IMR-90 (cell line): ENCODE measurements at regions not wholly inside any gene's neighbourhood (a gene's known extent, or its start where the extent isn't known, plus 50 kb on each side); places are given as distances from the start of the nearest gene placed in this dataset.

ENCODE experiments used
- ATAC-seq: fragments of 200-7000 bp; cut with Tn5 transposase; 2 replicates; pipeline ENCODE4 v1.9.1; 2020; ENCODE audit warnings: low read depth, mild to moderate bottlenecking, moderate library complexity
- BruUV-seq: library from RNA; stranded (reverse); fragments of 400-500 nt; replicated peaks from 2 replicates; lab custom pipeline; 2021; lab: Mats Ljungman, UMichigan
- CTCF ChIA-PET: fragments of 300-600 bp; formaldehyde crosslinking; extraction: SDS; loops from one replicate; lab custom pipeline; 2021; ENCODE audit warnings: antibody characterized with exemption; lab: Yijun Ruan, JAX
- POLR2A ChIA-PET: fragments of 300-600 bp; sonication (Branson Sonifier 250); formaldehyde crosslinking; loops from one replicate; lab custom pipeline; 2022; ENCODE audit warnings: antibody characterized with exemption; ENCODE audit not compliant: unreplicated experiment; lab: Charles Lee
- DNase-seq: peaks from one replicate; pipeline ENCODE4 v3.0.0; 2013
- H2AFZ ChIP-seq: replicated peaks from 2 replicates; pipeline ENCODE3; 2013; ENCODE audit warnings: low read length, mild to moderate bottlenecking; ENCODE audit not compliant: poor library complexity
- H2AK5ac ChIP-seq: 2 replicates; pipeline ENCODE4 v1.6.1; 2013; ENCODE audit warnings: low read depth, low read length, inconsistent platforms
- H2AK9ac ChIP-seq: replicated peaks from 2 replicates; pipeline ENCODE3; 2013; ENCODE audit warnings: mild to moderate bottlenecking, low read depth, low read length, moderate library complexity; ENCODE audit not compliant: poor library complexity
- H2BK120ac ChIP-seq: 2 replicates; pipeline ENCODE4 v1.6.1; 2013; ENCODE audit warnings: low read depth, low read length, inconsistent platforms
- H2BK15ac ChIP-seq: 3 replicates; pipeline ENCODE4 v1.6.1; 2013; ENCODE audit warnings: low read depth, low read length, inconsistent platforms
- H2BK20ac ChIP-seq: 2 replicates; pipeline ENCODE4 v1.6.1; 2013; ENCODE audit warnings: low read depth, mild to moderate bottlenecking, inconsistent platforms, low read length, moderate library complexity
- H2BK5ac ChIP-seq: 2 replicates; pipeline ENCODE4 v1.6.1; 2013; ENCODE audit warnings: mild to moderate bottlenecking, low read depth, low read length, inconsistent platforms; ENCODE audit not compliant: poor library complexity, severe bottlenecking
- H3K14ac ChIP-seq: replicated peaks from 2 replicates; pipeline ENCODE4 v1.6.1; 2013; ENCODE audit warnings: low read depth, low read length, inconsistent platforms
- H3K18ac ChIP-seq: 2 replicates; pipeline ENCODE4 v1.6.1; 2013; ENCODE audit warnings: low read depth, low read length, control low read depth
- H3K23ac ChIP-seq: 2 replicates; pipeline ENCODE4 v1.6.1; 2013; ENCODE audit warnings: low read depth, low read length, inconsistent platforms
- H3K27ac ChIP-seq: 2 replicates; pipeline ENCODE4 v1.5.1; 2013; ENCODE audit warnings: mild to moderate bottlenecking, control low read depth, low read length; ENCODE audit not compliant: insufficient read depth
- H3K27me3 ChIP-seq: 2 replicates; pipeline ENCODE4 v1.6.1; 2013; ENCODE audit warnings: low read length; ENCODE audit not compliant: control insufficient read depth, insufficient read depth
- H3K36me3 ChIP-seq: 2 replicates; pipeline ENCODE4 v1.6.1; 2013; ENCODE audit warnings: low read length, mixed read lengths; ENCODE audit not compliant: control insufficient read depth, insufficient read depth
- H3K4ac ChIP-seq: 2 replicates; pipeline ENCODE4 v1.6.1; 2013; ENCODE audit warnings: low read depth, low read length, inconsistent platforms
- H3K4me1 ChIP-seq: 2 replicates; pipeline ENCODE4 v1.6.1; 2013; ENCODE audit warnings: low read length, mixed read lengths; ENCODE audit not compliant: control insufficient read depth, insufficient read depth
- H3K4me2 ChIP-seq: 2 replicates; pipeline ENCODE4 v1.6.1; 2013; ENCODE audit warnings: low read depth, mild to moderate bottlenecking, control low read depth, low read length, moderate library complexity
- H3K4me3 ChIP-seq: 2 replicates; pipeline ENCODE4 v1.5.1; 2013; ENCODE audit warnings: low read depth, mild to moderate bottlenecking, control low read depth, low read length, moderate library complexity; ENCODE audit not compliant: insufficient read depth
- H3K56ac ChIP-seq: 2 replicates; pipeline ENCODE4 v1.6.1; 2013; ENCODE audit warnings: low read length, inconsistent platforms; ENCODE audit not compliant: insufficient read depth; ENCODE audit errors: extremely low read depth
- H3K79me1 ChIP-seq, 2 experiments: 2 replicates each; pipeline ENCODE4 v1.6.1; 2013; ENCODE audit warnings: low read length in 2 of 2, inconsistent platforms in 1 of 2, low read depth in 1 of 2
- H3K9ac ChIP-seq: 2 replicates; pipeline ENCODE4 v1.6.1; 2013; ENCODE audit warnings: low read depth, low read length, control low read depth
- H3K9me1 ChIP-seq: 2 replicates; pipeline ENCODE4 v1.6.1; 2013; ENCODE audit warnings: low read length, inconsistent platforms; ENCODE audit not compliant: insufficient read depth
- H3K9me3 ChIP-seq: 2 replicates; pipeline ENCODE4 v1.6.1; 2013; ENCODE audit warnings: low read length; ENCODE audit not compliant: control insufficient read depth, insufficient read depth
- H4K20me1 ChIP-seq: 2 replicates; pipeline ENCODE4 v1.6.1; 2013; ENCODE audit warnings: low read length, inconsistent platforms; ENCODE audit not compliant: insufficient read depth
- H4K5ac ChIP-seq: 2 replicates; pipeline ENCODE4 v1.6.1; 2013; ENCODE audit warnings: mild to moderate bottlenecking, low read depth, low read length, control low read depth
- H4K8ac ChIP-seq, 2 experiments: 2 replicates each; pipeline ENCODE4 v1.6.1; 2013; ENCODE audit warnings: low read depth in 2 of 2, low read length in 2 of 2, control low read depth in 1 of 2, inconsistent platforms in 1 of 2
- H4K91ac ChIP-seq: 2 replicates; pipeline ENCODE4 v1.6.1; 2013; ENCODE audit warnings: low read depth, low read length, inconsistent platforms; ENCODE audit not compliant: insufficient read depth
- MAFK ChIP-seq: IDR thresholded peaks from 2 replicates; pipeline ENCODE4 v1.6.1; 2012; ENCODE audit warnings: low read depth, low read length, improper control_type of control experiment
- NFE2L2 ChIP-seq: fragments of 150-350 bp; IDR thresholded peaks from 2 replicates; pipeline ENCODE4 v1.6.1; 2016; ENCODE audit warnings: low read depth, mild to moderate bottlenecking, low read length
- POLR2A ChIP-seq: IDR thresholded peaks from 2 replicates; pipeline ENCODE4 v1.6.1; 2012; ENCODE audit warnings: mild to moderate bottlenecking, low read depth, low read length
- RAD21 ChIP-seq: IDR thresholded peaks from 2 replicates; pipeline ENCODE4 v1.6.1; 2012; ENCODE audit warnings: low read length, improper control_type of control experiment
- RCOR1 ChIP-seq: IDR thresholded peaks from 2 replicates; pipeline ENCODE4 v1.6.1; 2012; ENCODE audit warnings: mild to moderate bottlenecking, low read length, improper control_type of control experiment; ENCODE audit not compliant: insufficient replicate concordance
- RFX5 ChIP-seq: IDR thresholded peaks from 2 replicates; pipeline ENCODE4 v1.8.0; 2012; ENCODE audit warnings: low read depth, mild to moderate bottlenecking, low read length, moderate library complexity
- SMC3 ChIP-seq: fragments of 150-350 bp; IDR thresholded peaks from 2 replicates; pipeline ENCODE4 v1.6.1; 2016; ENCODE audit warnings: low read depth, mild to moderate bottlenecking, antibody characterized with exemption, low read length, moderate library complexity
- WGBS, 2 experiments: methylation state at CpG; one replicate each; pipeline versions ENCODE4 v1.1.5 to v1.1.7; 2013; ENCODE audit warnings: missing lambda C conversion rate in 2 of 2; ENCODE audit not compliant: insufficient read length in 1 of 2; ENCODE audit errors: extremely low coverage in 2 of 2; 5-methylcytosine and 5-hydroxymethylcytosine counted together
- dilution Hi-C: fragments of 300-500 bp; cut with HindIII; formaldehyde crosslinking; loops from one replicate; pipeline ENCODE4 v1.14.3; 2018; ENCODE audit warnings: low sequenced_read_pairs; ENCODE audit not compliant: unreplicated experiment
- in situ Hi-C: fragments of 300-500 bp; cut with MboI; formaldehyde crosslinking; loops from 3 replicates; pipeline ENCODE4 v1.14.3; 2019; ENCODE audit warnings: low sequenced_read_pairs, inconsistent platforms, mixed read lengths
- intact Hi-C: fragments of 100-400 bp; cut with micrococcal nuclease; formaldehyde crosslinking; loops from 2 replicates; pipeline ENCODE4 v1.10.0; 2022
- TF ChIP-seq, protein P1 (sequence below): conservative IDR thresholded peaks from 2 replicates; pipeline ENCODE4 v1.5.1; 2012; ENCODE audit warnings: mild to moderate bottlenecking, low read depth, low read length, improper control_type of control experiment
- TF ChIP-seq, protein P2 (sequence below): fragments of 150-350 bp; IDR thresholded peaks from 2 replicates; pipeline ENCODE4 v1.6.1; 2017; ENCODE audit warnings: mild to moderate bottlenecking, antibody characterized with exemption, low read length, low read depth

DNA sequence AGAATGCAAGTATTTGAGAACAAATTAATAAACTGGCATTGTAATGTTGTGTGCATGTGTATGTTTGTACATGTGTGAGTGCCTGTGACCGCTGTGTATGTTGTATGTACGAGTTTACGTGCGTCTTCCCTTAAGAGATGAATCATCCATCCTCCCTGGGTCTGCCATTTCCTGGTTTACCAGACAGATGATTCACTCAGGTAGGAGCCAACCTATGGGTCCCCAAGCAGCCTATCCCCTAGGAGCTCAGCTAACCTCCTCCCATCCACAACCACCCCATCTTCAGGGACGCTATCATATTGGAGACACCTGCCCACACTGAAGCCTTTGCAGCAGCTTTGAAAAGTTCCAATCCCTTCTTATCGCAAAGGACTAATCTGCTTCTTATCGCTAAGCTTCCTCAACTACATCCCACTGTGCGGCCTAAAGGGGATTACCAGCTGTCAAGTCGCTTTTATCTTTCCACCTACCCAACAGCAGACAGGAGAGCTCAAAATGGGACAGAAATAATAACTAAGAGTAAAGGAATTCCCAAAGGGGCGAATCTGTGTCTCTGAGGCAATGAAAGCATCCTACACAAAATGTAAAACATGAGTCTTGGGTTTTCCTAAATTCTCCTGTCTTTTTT, 81.5 kb upstream of the TMCC3 start:
- ChIA-PET CTCF (interaction anchor here (0.6 kb wide), 1 partner anchor 590 kb away, joined by 3 read pairs; no protein-coding TSS in a partner anchor), POLR2A (no interaction called here)
- Histone ChIP-seq H4K20me1 (no peaks in the 10 kb centered on the region), H2AFZ (no peak overlapping the region), H3K79me1 (no peaks in the 10 kb centered on the region), H4K8ac (no peak overlapping the region), H4K5ac (no peak overlapping the region), H3K14ac (no peak overlapping the region), H3K4ac (no peak overlapping the region), H3K23ac (no peak overlapping the region), H2BK20ac (no peak overlapping the region), H3K27ac (no peak overlapping the region), H2AK5ac (no peak overlapping the region), H3K9me1 (no peaks in the 10 kb centered on the region), H2BK120ac (no peak overlapping the region), H3K36me3 (no peaks in the 10 kb centered on the region), H4K91ac (no peak overlapping the region), H3K9ac (no peak overlapping the region), H3K27me3 (peaks cover 3% of the 10 kb centered on the region), H3K56ac (no peak overlapping the region), H3K9me3 (no peaks in the 10 kb centered on the region), H2AK9ac (no peak overlapping the region), H3K18ac (no peak overlapping the region), H2BK15ac (no peak overlapping the region), H2BK5ac (no peak overlapping the region), H3K4me3 (no peak overlapping the region), H3K4me2 (no peak overlapping the region), H3K4me1 (no peaks in the 10 kb centered on the region)
- dilution Hi-C loops (no loop called here), intact Hi-C loops (no loop called here), in situ Hi-C loops (no loop called here)
- BruUV-seq: no TSS peak
- ATAC-seq (no peak), DNase-seq (no peak)
- TF ChIP-seq RAD21 (no peak), MAFK (no peak), POLR2A (no peak), SMC3 (no peak), RFX5 (no peak), NFE2L2 (no peak), RCOR1 (no peak)
- TF ChIP-seq, protein P1, sequence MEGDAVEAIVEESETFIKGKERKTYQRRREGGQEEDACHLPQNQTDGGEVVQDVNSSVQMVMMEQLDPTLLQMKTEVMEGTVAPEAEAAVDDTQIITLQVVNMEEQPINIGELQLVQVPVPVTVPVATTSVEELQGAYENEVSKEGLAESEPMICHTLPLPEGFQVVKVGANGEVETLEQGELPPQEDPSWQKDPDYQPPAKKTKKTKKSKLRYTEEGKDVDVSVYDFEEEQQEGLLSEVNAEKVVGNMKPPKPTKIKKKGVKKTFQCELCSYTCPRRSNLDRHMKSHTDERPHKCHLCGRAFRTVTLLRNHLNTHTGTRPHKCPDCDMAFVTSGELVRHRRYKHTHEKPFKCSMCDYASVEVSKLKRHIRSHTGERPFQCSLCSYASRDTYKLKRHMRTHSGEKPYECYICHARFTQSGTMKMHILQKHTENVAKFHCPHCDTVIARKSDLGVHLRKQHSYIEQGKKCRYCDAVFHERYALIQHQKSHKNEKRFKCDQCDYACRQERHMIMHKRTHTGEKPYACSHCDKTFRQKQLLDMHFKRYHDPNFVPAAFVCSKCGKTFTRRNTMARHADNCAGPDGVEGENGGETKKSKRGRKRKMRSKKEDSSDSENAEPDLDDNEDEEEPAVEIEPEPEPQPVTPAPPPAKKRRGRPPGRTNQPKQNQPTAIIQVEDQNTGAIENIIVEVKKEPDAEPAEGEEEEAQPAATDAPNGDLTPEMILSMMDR: no peak
- TF ChIP-seq, protein P2, sequence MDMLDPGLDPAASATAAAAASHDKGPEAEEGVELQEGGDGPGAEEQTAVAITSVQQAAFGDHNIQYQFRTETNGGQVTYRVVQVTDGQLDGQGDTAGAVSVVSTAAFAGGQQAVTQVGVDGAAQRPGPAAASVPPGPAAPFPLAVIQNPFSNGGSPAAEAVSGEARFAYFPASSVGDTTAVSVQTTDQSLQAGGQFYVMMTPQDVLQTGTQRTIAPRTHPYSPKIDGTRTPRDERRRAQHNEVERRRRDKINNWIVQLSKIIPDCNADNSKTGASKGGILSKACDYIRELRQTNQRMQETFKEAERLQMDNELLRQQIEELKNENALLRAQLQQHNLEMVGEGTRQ: no peak
- WGBS, 2 experiments: 56% methylated on average over 1 of the region's 10 CpGs; no CpG with 5 or more reads in 1 of the 2 experiments
